HG03432 (cell line): ENCODE measurements at regions not wholly inside any gene's neighbourhood (a gene's known extent, or its start where the extent isn't known, plus 50 kb on each side); places are given as distances from the start of the nearest gene placed in this dataset.
"Not testable (repeated sequence)": the region's sequence is repeated elsewhere in the genome, so short reads cannot be mapped to it uniquely, and the experiment has no call there.

Experiments used
- ATAC-seq: cut with Tn5 transposase; IDR thresholded peaks from one replicate; pipeline ENCODE4 v1.9.1; 2021; ENCODE audit warnings: mild to moderate bottlenecking, moderate library complexity; ENCODE audit not compliant: unreplicated experiment

DNA sequence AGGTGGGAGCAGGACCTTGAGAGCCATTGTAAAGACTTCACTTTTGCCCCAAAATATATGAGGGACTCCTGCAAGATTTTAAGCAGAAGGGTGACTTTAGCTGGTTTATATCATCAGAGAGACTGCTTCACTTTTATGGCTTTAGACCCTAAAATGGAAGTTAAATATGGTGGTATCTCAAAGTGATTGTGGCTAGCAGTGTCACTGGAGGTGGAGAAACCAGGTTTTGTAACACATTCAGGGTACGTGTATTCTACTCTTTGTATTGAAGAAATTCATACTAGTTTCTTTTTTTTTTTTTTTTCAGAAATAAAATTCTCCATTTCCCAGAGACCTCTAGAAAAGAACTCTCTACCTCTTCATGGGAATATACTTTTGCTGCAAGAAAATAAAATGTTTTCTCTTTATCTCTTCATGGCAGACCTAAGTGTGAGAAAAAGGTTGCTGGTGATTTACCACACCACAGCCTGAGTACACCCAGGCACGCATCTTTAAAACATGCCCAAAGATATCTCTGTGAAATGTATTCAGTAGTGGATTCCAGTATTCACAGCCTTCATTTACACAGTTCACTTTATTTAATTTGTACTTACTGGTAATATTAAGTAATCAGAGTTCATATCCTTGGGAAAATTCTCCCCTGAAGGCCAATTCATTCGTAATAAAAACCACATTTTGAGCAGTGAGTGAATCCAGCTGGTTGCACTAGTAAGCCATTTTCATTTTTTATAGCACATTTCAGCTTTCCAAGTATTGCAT lies 74.3 kb upstream of the GUCY1A1 start:
- ATAC-seq = no peak

- no peak for ATAC-seq
These were observed 74.9 kb upstream of the GUCY1A1 start for GRCh38 chr4:155591738-155592143.

- no peak for ATAC-seq
These were observed 75.7 kb upstream of the GUCY1A1 start for GRCh38 chr4:155590796-155591585.

DNA sequence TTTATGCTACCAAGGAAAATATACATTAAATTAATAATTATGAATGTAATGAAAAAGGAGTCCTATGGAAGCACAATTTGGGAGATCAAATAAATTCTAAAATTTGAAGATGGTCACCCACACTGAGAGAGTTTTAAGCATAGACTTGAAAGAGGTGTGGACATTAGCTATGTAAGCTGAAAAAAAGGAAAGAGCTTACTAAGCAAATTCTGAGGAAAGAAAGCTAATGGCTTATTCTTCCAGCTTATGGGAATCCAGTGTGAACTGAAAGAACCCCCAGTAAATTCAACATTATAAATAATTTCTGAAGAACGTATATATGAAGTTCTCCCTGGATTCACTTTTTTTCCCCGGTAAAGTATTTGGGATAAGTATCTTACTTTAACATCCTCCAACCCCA lies 78.2 kb upstream of the GUCY1A1 start:
- no peak for ATAC-seq

DNA sequence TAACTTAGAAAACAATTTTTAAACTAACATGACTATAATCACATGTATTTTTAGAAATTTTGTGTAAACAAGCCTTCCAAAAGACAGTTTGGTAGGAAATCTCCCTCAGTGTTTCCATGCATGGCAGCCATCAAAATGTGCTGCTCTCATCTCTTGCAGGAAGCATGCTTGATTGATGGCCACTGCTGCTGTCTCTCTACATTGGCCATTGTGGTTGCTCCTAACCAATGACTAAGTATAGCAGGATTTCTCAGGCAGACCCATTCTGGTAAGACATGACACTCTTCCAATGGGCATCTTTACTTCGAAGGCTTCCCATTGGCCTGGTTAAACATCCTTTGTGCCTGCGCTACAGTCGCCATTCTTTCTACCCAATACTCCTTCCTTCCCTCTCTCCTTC lies 78.9 kb upstream of the GUCY1A1 start:
- no peak for ATAC-seq

DNA sequence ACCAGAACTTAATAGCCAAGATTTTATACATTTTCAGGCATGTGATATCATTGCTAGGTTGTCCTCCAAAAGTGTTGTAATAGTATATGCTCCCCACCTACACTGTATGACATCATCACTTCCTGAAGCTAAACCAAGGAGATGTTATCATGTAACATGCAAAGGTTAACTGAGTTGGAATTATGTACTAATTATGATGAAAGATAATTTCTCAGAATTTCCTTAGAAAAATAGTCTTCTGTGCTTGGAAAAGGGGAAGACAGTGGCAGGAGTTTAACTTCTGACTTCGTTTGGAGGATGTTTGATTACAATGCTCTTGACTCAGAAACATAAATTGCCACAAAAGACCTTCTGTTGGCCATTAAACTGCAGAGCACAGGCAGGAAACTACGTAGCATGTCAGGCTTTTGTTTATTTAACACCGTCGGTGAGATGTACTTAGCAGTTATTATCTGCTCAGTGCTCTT lies 83.6 kb upstream of the GUCY1A1 start:
- ATAC-seq = no peak

DNA sequence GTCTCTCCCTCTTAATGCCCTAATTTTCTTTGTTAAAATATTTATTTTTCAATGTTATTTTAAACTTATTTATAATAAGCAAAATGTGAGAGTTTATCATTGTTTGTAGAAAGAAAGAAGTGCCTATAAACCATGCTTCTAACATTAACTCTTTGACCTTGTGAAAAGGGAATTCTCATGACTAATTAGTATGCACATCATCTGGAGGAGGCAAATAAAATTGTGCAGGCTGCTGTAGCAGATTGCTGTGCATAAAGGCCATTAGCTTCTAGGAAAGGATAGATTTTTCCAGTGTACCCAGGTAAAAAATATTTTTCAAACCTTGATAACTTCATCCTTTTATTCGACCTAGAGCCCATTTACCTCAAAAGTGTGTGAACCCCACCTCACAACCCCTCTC lies 84.6 kb upstream of the GUCY1A1 start:
- no peak for ATAC-seq

DNA sequence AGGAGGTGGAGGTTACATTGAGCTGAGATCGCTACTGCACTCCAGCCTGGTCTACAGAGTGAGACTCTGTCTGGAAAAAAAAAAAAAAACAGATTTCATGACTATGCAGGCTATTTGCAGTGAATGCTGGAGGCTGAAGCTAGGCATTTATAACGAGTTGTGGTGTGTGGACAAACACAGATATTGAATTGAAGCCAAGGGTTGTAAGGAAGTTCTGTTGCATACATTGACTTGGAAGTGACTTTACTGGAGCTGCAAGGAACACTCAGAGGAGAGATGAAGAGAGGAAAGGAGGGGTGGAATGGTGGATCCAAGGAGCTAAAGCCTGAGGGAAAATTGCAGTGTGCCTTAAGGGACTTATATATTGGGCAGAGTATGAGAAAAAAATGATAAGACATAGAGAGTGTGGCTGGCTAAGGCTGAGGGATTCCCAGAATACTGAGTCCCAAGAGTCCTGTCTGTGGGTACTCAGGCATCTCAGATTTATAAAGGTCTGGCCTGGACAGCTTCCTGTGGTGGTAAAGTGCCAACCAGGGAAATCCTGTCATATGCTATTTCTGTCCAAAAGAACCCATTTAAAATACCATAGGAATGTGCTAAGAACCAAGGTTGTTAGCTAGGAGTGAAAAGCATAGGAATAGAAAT lies 87.8 kb upstream of the GUCY1A1 start:
- no peak for ATAC-seq

DNA sequence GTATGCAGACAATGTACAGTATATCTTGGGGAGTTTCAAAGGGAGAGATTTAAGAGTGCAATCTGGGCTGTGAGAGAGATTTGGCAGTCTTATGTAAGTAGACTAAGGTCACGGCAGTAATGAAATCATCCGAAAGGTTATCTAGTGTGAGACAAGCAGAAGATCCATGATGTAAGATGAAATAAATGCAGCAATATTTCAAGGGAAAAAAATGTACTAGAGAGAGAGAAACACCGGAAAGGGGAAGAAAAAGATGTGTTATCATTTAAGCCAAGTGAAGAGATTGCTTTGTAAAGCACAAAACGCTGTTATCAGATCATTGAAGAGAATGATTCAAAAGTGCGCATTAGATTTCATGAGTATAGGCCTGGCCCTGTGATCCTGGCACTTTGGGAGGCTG lies 88.4 kb upstream of the GUCY1A1 start:
- ATAC-seq = no peak

DNA sequence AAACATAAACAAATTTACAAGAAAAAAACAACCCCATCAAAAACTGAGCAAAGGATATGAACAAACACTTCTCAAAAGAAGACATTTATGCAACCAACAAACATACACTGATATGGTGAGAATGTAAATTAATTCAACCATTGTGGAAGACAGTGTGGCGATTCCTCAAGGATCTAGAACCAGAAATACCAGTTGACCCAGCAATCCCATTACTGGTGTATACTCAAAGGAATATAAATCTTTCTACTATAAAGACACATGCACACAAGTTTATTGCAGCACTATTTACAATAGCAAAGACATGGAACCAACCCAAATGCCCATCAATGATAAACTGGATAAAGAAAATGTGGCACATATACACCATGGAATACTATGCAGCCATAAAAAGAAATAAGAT lies 92.3 kb upstream of the GUCY1A1 start:
- ATAC-seq = not testable (repeated sequence)

DNA sequence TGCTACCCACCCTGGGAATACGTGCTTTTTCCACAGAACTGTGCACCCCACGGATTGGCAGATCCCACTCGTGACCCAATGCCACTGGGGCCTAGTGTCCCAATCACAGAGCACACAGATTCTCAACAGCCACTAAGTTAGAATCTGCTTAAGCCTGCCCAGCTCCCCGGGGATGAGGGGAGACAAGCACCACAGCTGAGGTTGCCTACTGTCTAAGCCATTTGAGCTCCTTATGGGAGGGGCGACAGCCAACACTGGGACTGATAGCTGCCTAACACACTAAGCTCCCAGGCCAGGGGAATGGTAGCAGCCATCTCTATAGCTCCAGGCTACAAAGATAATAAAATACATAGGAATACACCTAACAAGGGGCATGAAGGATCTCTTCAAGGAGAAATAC lies 93.5 kb upstream of the GUCY1A1 start:
- ATAC-seq = no peak

- no peak for ATAC-seq
These were observed 94.4 kb upstream of the GUCY1A1 start for GRCh38 chr4:155572106-155572703.

GRCh38 chr4:155571184-155571944 lies 95.3 kb upstream of the GUCY1A1 start:
- no peak for ATAC-seq

- no peak for ATAC-seq
These were observed 96.0 kb upstream of the GUCY1A1 start for GRCh38 chr4:155570661-155571060.

DNA sequence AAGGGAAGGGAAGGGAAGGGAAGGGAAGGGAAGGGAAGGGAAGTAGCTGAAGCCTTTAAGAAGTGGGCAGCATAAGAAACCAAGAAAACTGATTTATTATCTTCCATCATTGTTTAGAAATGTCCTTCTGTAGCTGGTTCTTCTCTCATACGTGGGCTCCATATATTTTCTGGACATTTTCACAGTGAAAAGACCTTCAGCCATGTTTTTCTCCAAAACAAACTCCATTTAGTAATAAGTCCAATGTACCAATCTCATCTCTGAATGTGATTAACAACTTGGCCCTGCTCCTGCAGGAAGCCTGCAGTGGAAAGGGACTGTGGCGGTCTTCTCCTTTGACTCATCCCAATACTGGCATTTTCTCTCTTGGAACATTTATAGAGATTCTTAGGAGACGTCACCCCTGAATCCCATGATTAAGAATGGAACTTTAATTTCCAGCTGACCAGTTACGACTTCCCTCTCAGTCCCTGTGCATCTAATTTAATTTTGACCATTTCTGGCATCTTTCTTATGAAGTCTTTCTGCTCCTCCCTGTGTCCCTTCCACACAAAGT lies 96.6 kb upstream of the GUCY1A1 start:
- no peak for ATAC-seq

GRCh38 chr4:155569471-155569870 lies 97.2 kb upstream of the GUCY1A1 start:
- no peak for ATAC-seq

DNA sequence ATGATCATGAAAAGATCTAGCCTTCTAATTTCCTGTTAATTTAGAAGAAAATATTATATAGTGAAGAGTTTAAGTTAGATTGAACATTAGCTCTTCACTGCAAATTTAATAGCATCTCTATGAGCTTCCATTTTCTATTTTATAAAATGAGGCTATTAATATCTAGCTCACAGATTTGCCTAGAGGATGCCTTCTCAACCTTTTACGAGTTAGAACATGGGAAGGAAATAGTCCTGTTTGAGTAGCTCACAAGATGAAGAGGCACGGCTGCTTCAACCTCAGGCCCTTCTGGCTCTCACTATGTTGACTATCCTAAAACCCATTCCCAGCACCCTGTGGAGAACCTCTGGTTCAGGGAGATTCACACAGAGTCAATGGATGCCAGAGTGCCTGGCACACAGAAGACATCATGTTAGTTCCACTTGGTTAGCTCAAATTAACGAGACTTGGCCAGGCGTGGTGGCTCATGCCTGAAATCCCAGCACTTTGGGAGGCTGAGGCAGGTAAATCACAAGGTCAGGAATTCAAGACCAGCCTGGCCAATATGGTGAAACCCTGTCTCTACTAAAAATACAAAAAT lies 97.9 kb upstream of the GUCY1A1 start:
- ATAC-seq = no peak

DNA sequence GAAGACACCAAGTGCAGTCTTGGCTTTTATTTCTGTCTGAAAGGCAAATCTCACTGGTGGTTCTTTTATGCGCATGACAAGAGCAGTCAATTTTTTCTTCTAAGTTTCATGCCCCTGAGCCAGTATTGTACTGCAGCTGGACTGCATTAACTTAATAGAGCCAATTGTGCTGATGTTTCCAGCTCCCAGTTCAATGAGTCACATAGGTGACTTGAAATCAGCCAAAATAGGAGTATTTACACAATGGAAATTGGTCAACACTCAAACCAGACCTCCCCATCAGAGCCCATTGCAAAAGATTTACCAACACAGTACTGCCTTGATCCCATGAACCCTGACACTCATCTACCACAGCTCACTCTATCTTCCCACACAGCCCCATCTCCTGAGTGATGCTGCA lies 100.3 kb upstream of the GUCY1A1 start:
- no peak for ATAC-seq

DNA sequence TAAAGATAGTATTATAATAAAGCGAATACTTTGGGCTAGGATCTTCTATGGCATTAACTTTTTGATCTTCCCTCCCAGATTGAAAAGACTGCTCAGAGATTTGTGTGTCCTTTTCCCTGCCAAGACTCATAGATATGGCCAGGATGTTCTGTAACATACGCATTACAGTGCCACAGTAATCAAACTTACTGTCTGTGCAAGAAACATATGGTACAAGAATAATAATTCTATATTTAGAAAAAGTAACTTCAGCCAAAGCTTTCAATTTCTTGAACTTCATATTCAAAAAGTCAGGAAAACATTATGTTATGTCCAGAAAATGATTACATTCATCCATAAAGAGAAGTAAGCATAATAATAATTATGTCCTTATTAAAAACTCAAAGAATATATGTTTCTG lies 100.9 kb upstream of the GUCY1A1 start:
- ATAC-seq = no peak

DNA sequence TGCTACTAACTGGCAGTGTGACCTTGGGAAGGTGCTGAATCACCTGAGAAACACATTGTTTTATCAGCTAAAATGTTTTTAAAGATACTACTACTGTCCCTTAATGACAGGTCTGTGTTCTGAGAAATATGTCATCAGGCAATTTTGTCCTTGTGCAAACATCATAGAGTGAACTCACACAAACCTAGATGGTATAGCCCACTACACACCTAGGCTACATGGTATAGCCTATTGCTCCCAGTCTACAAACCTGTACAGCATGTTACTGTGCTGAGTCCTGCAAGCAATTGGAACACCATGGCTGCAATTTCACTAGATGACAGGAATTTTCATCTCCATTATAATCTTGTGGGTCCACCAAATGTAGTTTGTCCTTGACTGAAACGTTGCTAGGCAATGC lies 101.3 kb upstream of the GUCY1A1 start:
- ATAC-seq = no peak
